C4-2B (cell line): ENCODE measurements at regions not wholly inside any gene's neighbourhood (a gene's known extent, or its start where the extent isn't known, plus 50 kb on each side); places are given as distances from the start of the nearest gene placed in this dataset.

Experiments used
- H3K27ac ChIP-seq: fragments of 450-650 bp; 2 replicates; pipeline ENCODE4 v1.5.1; 2017
- CTCF ChIP-seq: fragments of 450-650 bp; conservative IDR thresholded peaks from 2 replicates; pipeline ENCODE4 v1.5.1; 2017; ENCODE audit warnings: mild to moderate bottlenecking
- ZFX ChIP-seq: fragments of 450-650 bp; IDR thresholded peaks from 2 replicates; pipeline ENCODE4 v1.6.1; 2017

GRCh38 chr2:45250176-45250575 is 240.9 kb upstream of the SIX2 start:
- H3K27ac ChIP-seq, result no peak overlapping the region
- TF ChIP-seq CTCF (no peak), ZFX (no peak)

- TF ChIP-seq ZFX (no peak), CTCF (no peak)
- H3K27ac ChIP-seq, result no peak overlapping the region
Observed at GRCh38 chr2:45248214-45248613, 239.0 kb upstream of the SIX2 start.

- H3K27ac ChIP-seq, result no peak overlapping the region
- TF ChIP-seq CTCF (no peak), ZFX (no peak)
Observed at GRCh38 chr2:45244928-45245327, 235.7 kb upstream of the SIX2 start.

- no peak overlapping the region for H3K27ac ChIP-seq
- TF ChIP-seq ZFX, result no peak
- TF ChIP-seq CTCF, result no peak
Observed at GRCh38 chr2:45242161-45242741, 233.0 kb upstream of the SIX2 start.

- no peak overlapping the region for H3K27ac ChIP-seq
- TF ChIP-seq CTCF (no peak), ZFX (no peak)
Observed at GRCh38 chr2:45241061-45241561, 231.9 kb upstream of the SIX2 start.

GRCh38 chr2:45237850-45238542 is 228.7 kb upstream of the SIX2 start:
- TF ChIP-seq CTCF (no peak), ZFX (no peak)
- H3K27ac ChIP-seq, result no peak overlapping the region

GRCh38 chr2:45237128-45237527 is 227.9 kb upstream of the SIX2 start:
- no peak for TF ChIP-seq ZFX
- TF ChIP-seq CTCF, result no peak
- no peak overlapping the region for H3K27ac ChIP-seq
